Effector memory CD8-positive, alpha-beta T cell (primary cell): ENCODE measurements at regions not wholly inside any gene's neighbourhood (a gene's known extent, or its start where the extent isn't known, plus 50 kb on each side); places are given as distances from the start of the nearest gene placed in this dataset.

Experiments used
- ATAC-seq: fragments of 150-1000 bp; cut with Tn5 transposase; replicated peaks from 2 replicates; pipeline ENCODE4 v1.10.0; 2021; ENCODE audit warnings: mild to moderate bottlenecking, moderate library complexity
- DNase-seq, 3 experiments: peaks; one replicate each; pipeline ENCODE4 v3.0.0; 2021
- H3K27ac Mint-ChIP-seq, 2 donors: one replicate each; pipeline ENCODE4 v1.8.0; 2022; ENCODE audit warnings: mild to moderate bottlenecking in 2 of 2, mixed read lengths in 2 of 2, moderate library complexity in 2 of 2
- H3K27me3 Mint-ChIP-seq, 2 donors: one replicate each; pipeline ENCODE4 v1.8.0; 2022; ENCODE audit warnings: mixed read lengths in 2 of 2
- H3K36me3 Mint-ChIP-seq: one replicate; pipeline ENCODE4 v1.8.0; 2022; ENCODE audit warnings: mild to moderate bottlenecking, moderate library complexity, mixed read lengths; ENCODE audit not compliant: insufficient read depth
- H3K4me1 Mint-ChIP-seq, 2 donors: one replicate each; pipeline ENCODE4 v1.8.0; 2022; ENCODE audit warnings: low read depth in 2 of 2, mixed read lengths in 2 of 2
- H3K4me3 Mint-ChIP-seq, 2 donors: one replicate each; pipeline ENCODE4 v1.8.0; 2022; ENCODE audit warnings: mild to moderate bottlenecking in 2 of 2, mixed read lengths in 2 of 2, moderate library complexity in 2 of 2
- H3K9me3 Mint-ChIP-seq, 2 donors: one replicate each; pipeline ENCODE4 v1.8.0; 2022; ENCODE audit warnings: mixed read lengths in 2 of 2

DNA sequence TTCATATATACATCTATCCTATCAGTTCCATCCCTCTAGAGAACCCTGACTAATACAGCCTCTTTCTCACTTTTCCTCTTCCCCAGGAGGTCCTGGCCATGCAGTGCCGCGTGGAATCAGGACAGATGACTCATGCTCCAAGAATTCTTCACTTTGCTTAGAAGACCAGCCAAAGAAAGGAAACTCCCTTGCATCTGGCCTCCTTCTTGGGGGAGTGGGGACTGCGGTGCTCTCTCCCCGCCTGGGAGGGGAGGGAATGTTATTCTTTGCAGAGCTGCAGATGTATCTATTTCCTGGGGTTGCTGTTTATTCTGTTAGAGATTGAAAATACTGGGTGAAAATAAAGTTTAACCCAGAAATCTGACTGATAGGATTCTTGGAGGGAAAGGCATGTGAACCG, 111.5 kb upstream of the SH3BP4 start:
- no peak overlapping the region for H3K4me3 Mint-ChIP-seq
- peaks cover 48 to 56% of the 10 kb centered on the region in 2 donors for H3K27me3 Mint-ChIP-seq
- peaks cover 0 to 2% of the 10 kb centered on the region in 2 donors for H3K4me1 Mint-ChIP-seq
- H3K36me3 Mint-ChIP-seq = no peaks in the 10 kb centered on the region
- DNase-seq (no peak), ATAC-seq (no peak)
- H3K27ac Mint-ChIP-seq = no peak overlapping the region
- no peaks in the 10 kb centered on the region for H3K9me3 Mint-ChIP-seq

GRCh38 chr2:234839285-234839684, 112.5 kb upstream of the SH3BP4 start:
- Mint-ChIP-seq H3K27me3 (peaks cover 45 to 55% of the 10 kb centered on the region in 2 donors), H3K36me3 (no peaks in the 10 kb centered on the region), H3K4me1 (peaks cover 0 to 2% of the 10 kb centered on the region in 2 donors), H3K9me3 (no peaks in the 10 kb centered on the region), H3K4me3 (no peak overlapping the region), H3K27ac (no peak overlapping the region)
- DNase-seq (no peak), ATAC-seq (no peak)

GRCh38 chr2:234836271-234836670, 115.5 kb upstream of the SH3BP4 start:
- Mint-ChIP-seq H3K4me1 (no peaks in the 10 kb centered on the region), H3K27me3 (peaks cover 33 to 49% of the 10 kb centered on the region in 2 donors), H3K9me3 (no peaks in the 10 kb centered on the region), H3K4me3 (no peak overlapping the region), H3K36me3 (no peaks in the 10 kb centered on the region), H3K27ac (no peak overlapping the region)
- ATAC-seq (no peak), DNase-seq (no peak)

- DNase-seq (no peak), ATAC-seq (no peak)
- Mint-ChIP-seq H3K9me3 (no peaks in the 10 kb centered on the region), H3K4me3 (no peak overlapping the region), H3K27me3 (peaks cover 38 to 52% of the 10 kb centered on the region in 2 donors), H3K36me3 (no peaks in the 10 kb centered on the region), H3K4me1 (no peaks in the 10 kb centered on the region), H3K27ac (no peak overlapping the region)
These were observed 116.1 kb upstream of the SH3BP4 start for GRCh38 chr2:234835738-234836137.

- H3K9me3 Mint-ChIP-seq = no peaks in the 10 kb centered on the region
These were observed 117.4 kb upstream of the SH3BP4 start for GRCh38 chr2:234834228-234834923.

GRCh38 chr2:234830853-234831252, 121.0 kb upstream of the SH3BP4 start:
- Mint-ChIP-seq H3K4me1 (no peaks in the 10 kb centered on the region), H3K27me3 (peaks cover 21 to 36% of the 10 kb centered on the region in 2 donors), H3K9me3 (no peaks in the 10 kb centered on the region), H3K36me3 (no peaks in the 10 kb centered on the region), H3K4me3 (no peak overlapping the region), H3K27ac (no peak overlapping the region)
- DNase-seq (no peak), ATAC-seq (no peak)

More at GRCh38 chr2:234834228-234834923, 117.4 kb upstream of the SH3BP4 start:
- no peaks in the 10 kb centered on the region for H3K4me1 Mint-ChIP-seq
- ATAC-seq (no peak), DNase-seq (no peak)
- no peak overlapping the region for H3K4me3 Mint-ChIP-seq
- H3K27ac Mint-ChIP-seq = no peak overlapping the region
- H3K36me3 Mint-ChIP-seq = no peaks in the 10 kb centered on the region
- peaks cover 35 to 55% of the 10 kb centered on the region in 2 donors for H3K27me3 Mint-ChIP-seq

DNA sequence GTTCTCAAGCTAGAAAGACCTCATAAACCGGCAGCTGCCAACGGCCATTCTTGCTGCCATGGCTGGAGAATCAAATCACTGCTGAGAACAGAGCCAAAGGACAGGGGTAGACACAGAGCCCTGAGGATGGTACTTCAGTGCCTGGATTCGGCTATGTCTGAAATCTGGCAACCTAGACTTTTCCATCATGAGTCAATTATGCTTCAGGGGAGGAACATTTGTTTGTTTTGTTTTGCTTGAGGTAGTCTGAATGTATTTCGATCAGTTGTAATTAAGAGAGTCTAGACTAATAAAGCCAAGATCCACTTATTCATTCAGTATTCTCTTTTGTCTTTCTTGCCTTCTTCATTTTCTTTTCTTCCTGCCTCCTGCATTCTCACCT, 122.8 kb upstream of the SH3BP4 start:
- Mint-ChIP-seq H3K4me3 (no peak overlapping the region), H3K27me3 (peaks cover 19 to 24% of the 10 kb centered on the region in 2 donors), H3K9me3 (no peaks in the 10 kb centered on the region), H3K36me3 (no peaks in the 10 kb centered on the region), H3K4me1 (no peaks in the 10 kb centered on the region), H3K27ac (no peak overlapping the region)
- ATAC-seq = no peak
- DNase-seq = no peak

GRCh38 chr2:234828382-234829073, 123.3 kb upstream of the SH3BP4 start:
- no peak overlapping the region for H3K4me3 Mint-ChIP-seq
- no peaks in the 10 kb centered on the region for H3K36me3 Mint-ChIP-seq
- no peaks in the 10 kb centered on the region for H3K9me3 Mint-ChIP-seq
- H3K27me3 Mint-ChIP-seq = peaks cover 19% of the 10 kb centered on the region in 2 donors
- H3K27ac Mint-ChIP-seq = no peak overlapping the region
- DNase-seq (no peak), ATAC-seq (no peak)
- H3K4me1 Mint-ChIP-seq = no peaks in the 10 kb centered on the region

DNA sequence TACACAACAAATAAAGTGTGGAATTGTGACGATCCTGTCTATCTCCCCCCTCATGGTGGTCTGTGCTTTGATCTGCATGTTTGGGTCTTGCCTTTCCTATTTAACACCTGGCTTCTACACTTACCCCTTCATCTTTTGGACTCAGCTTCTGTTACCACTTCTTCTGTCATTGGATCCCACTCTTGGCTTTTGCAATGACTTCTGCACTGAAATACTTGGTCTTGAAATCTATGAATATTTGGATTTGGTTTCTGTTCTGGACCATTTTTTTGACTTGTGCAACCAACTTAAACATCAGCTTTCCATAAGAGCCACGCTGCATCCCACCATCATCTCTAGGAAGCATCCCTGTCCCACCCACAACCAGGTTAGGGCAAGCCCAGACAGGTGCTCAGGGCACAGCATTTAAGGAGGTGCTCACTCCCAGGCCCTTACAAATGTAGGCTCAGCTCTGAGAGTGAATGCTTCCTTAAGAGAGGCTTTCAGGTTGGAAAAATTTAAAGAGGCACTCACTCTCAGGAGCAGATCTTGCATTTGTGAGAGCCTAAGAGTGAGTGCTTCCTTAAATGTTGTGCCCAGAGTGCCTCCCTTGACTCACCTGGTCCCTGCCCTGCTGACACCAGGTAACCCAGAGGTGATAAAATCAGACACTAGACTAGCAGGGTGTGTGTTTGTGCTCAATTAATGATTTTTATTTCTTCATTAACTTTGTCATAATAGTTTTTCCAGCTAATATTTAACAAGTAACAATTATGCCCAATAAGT, 124.5 kb upstream of the SH3BP4 start:
- H3K36me3 Mint-ChIP-seq = no peaks in the 10 kb centered on the region
- no peak for ATAC-seq
- H3K9me3 Mint-ChIP-seq = no peaks in the 10 kb centered on the region
- H3K4me3 Mint-ChIP-seq = no peak overlapping the region
- no peak overlapping the region for H3K27ac Mint-ChIP-seq
- peaks cover 19% of the 10 kb centered on the region in 2 donors for H3K27me3 Mint-ChIP-seq
- H3K4me1 Mint-ChIP-seq = no peaks in the 10 kb centered on the region
- no peak for DNase-seq

DNA sequence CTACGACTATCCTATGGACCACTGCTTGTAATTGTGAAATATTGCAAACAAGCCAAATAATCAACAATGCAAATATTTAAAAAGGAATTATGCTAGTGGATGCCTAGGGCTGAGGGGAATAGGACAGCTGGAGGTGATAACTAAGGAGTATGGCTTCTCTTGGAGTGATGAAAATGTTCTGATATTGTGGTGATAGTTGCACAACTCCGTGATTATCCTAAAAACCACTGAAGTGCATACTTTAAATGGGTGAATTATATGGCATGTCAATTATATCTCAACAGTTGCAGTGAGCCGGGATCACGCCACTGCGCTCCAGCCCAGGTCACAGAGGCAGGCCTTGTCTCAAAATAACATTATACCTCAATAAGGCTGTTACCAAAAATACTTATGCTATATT, 125.1 kb upstream of the SH3BP4 start:
- Mint-ChIP-seq H3K36me3 (no peaks in the 10 kb centered on the region), H3K4me3 (no peak overlapping the region), H3K27me3 (peaks cover 19% of the 10 kb centered on the region in 2 donors), H3K4me1 (no peaks in the 10 kb centered on the region), H3K9me3 (no peaks in the 10 kb centered on the region), H3K27ac (no peak overlapping the region)
- DNase-seq (no peak), ATAC-seq (no peak)

DNA sequence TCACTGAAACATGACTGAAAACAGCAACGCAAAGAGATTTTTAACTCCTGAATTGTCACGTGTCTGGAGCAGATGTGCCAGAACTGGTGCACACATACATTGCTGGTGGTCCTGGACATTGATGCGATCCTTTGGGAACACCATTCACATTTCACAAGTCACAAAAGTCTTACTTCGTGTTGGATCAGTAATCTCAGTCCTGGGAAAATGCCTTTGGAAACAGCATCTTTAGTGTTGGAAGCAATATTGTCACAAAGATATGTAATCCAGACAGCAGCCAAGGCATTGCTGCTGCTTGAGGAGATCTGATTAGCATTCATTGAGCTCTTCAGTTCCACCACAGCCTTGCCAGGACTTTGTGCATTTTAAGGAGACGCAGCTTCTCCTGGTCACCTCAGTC, 126.2 kb upstream of the SH3BP4 start:
- Mint-ChIP-seq H3K36me3 (no peaks in the 10 kb centered on the region), H3K4me1 (no peaks in the 10 kb centered on the region), H3K27ac (no peak overlapping the region), H3K9me3 (no peaks in the 10 kb centered on the region), H3K27me3 (peaks cover 18 to 21% of the 10 kb centered on the region in 2 donors), H3K4me3 (no peak overlapping the region)
- ATAC-seq (no peak), DNase-seq (no peak)

DNA sequence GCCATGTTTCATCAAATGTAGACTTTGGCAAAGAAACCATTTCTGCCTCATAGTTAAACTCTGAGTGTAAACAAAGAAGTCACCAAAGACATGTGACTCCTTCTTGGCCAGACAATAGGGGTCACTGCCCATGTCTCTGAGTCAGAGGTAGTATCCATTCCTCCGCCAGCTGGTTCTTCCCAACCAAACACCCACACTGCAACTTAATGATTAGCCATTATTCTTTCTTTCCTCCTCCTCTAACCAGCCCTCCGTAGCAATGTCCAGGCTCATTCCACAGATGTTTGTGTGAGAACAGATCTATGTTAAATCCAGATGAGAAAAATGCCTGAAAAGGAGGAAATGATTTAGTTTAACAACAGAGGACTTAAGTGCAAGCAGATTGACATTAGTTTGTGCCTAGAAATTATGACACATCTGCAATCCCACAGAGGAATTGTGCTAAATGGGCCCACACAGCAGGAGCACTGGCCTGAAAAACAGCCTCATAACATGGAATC, 127.9 kb upstream of the SH3BP4 start:
- H3K4me3 Mint-ChIP-seq = no peak overlapping the region
- DNase-seq = no peak
- H3K36me3 Mint-ChIP-seq = no peaks in the 10 kb centered on the region
- H3K27me3 Mint-ChIP-seq = peaks cover 13 to 19% of the 10 kb centered on the region in 2 donors
- H3K27ac Mint-ChIP-seq = no peak overlapping the region
- H3K9me3 Mint-ChIP-seq = no peaks in the 10 kb centered on the region
- H3K4me1 Mint-ChIP-seq = no peaks in the 10 kb centered on the region
- ATAC-seq = no peak

DNA sequence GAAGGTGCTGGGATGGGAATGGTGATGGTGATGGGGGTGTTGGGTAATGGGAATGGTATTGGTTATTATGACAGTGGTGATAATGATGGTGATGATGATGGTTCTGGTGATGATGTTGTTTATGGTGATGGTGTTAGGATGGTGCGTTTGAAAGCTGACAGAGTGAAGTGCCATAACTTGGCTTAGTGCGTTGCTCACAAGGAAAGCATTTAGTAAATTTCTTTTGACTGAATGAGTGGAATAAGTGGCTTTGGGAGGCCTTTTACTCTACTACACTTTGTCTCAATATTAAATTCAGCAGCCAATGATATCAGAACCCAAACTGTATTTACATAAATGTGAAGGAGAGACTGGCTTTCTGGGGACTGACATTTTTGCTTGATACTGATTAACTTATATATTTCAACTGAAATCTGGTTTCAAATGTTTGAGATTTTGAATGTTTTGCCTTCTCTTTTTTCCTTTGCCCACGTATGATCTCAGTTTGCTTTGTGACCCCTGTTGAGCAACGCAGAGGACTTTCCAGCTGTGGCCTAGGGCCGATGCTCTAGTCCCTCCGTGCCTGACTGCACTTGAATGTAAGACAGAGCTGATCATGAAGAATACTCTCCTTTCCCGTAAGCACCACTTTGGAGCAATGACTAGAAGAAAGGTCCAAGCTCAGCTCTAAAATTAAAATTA, 128.5 kb upstream of the SH3BP4 start:
- H3K4me3 Mint-ChIP-seq = no peak overlapping the region
- no peaks in the 10 kb centered on the region for H3K9me3 Mint-ChIP-seq
- no peak for ATAC-seq
- H3K27ac Mint-ChIP-seq = no peak overlapping the region
- no peak for DNase-seq
- H3K27me3 Mint-ChIP-seq = peaks cover 13 to 19% of the 10 kb centered on the region in 2 donors
- H3K36me3 Mint-ChIP-seq = no peaks in the 10 kb centered on the region
- no peaks in the 10 kb centered on the region for H3K4me1 Mint-ChIP-seq
